Islet precursor cell (in vitro differentiated cells): ENCODE measurements at regions not wholly inside any gene's neighbourhood (a gene's known extent, or its start where the extent isn't known, plus 50 kb on each side); places are given as distances from the start of the nearest gene placed in this dataset.

Source experiments
- DNase-seq: peaks from one replicate; pipeline ENCODE4 v3.0.0-alpha.2; 2018

DNA sequence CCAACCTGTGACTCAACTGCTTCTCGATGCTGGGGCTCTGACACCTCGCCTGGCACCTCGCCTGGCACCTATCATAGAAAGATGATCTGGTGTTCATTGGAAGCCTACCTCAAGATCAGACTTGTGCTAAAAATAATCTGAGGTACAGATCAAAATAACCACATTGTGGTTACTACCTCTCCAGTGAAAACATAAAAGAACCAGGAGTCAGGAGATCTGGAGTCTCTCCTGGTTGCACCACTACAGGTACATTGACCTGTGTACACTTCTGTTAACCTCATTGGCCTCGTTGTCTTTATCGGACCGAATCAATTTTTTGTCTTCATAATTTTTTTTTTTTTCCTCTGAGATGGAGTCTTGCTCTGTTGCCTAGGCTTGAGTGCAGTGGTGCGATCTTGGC lies 695.9 kb downstream of the HDGFL1 start:
- DNase-seq: no peak

DNA sequence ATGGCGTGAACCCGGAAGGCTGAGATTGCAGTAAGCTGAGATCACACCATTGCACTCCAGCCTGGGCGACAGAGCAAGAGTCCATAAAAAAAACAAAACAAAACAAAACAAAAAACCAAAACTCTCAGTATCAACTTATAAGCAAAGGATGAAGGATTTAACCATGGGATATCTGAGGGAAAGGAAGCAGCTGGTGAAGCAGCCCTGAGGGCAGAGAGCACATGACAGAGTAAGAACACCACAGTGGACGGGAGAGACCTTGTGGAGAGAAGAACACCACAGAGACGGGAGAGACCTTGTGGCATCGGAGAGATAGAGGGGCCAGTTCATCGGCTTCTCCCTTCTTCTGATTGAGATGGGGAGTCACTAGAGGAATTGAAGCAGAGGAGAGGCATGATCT lies 697.2 kb downstream of the HDGFL1 start:
- no peak for DNase-seq

GRCh38 chr6:23267651-23268050 lies 698.3 kb downstream of the HDGFL1 start:
- DNase-seq: no peak

GRCh38 chr6:23268348-23268747 lies 699.0 kb downstream of the HDGFL1 start:
- DNase-seq: no peak

GRCh38 chr6:23269436-23269835 lies 700.1 kb downstream of the HDGFL1 start:
- no peak for DNase-seq

DNA sequence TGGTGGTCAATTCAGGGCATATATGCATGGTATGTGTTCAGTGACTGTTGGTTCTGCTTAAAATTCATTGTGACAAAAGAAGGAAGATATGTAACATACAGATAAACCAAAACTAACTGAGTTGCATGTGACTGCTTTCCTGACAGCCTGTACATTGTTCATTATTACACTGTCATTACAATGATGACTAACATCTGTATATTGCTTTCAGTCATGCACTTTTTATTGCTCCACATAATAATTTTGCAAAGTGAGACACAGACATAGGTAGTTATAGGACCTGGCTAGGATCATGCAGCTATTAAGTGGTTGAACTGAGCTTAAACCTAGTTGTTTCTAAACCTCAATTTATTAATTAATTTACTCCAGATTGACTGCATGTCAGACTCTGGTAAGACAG lies 703.2 kb downstream of the HDGFL1 start:
- DNase-seq: no peak

GRCh38 chr6:23277521-23278179 lies 708.3 kb downstream of the HDGFL1 start:
- DNase-seq: no peak

GRCh38 chr6:23278180-23278532 lies 708.8 kb downstream of the HDGFL1 start:
- no peak for DNase-seq

GRCh38 chr6:23280437-23280836 lies 711.1 kb downstream of the HDGFL1 start:
- no peak for DNase-seq

DNA sequence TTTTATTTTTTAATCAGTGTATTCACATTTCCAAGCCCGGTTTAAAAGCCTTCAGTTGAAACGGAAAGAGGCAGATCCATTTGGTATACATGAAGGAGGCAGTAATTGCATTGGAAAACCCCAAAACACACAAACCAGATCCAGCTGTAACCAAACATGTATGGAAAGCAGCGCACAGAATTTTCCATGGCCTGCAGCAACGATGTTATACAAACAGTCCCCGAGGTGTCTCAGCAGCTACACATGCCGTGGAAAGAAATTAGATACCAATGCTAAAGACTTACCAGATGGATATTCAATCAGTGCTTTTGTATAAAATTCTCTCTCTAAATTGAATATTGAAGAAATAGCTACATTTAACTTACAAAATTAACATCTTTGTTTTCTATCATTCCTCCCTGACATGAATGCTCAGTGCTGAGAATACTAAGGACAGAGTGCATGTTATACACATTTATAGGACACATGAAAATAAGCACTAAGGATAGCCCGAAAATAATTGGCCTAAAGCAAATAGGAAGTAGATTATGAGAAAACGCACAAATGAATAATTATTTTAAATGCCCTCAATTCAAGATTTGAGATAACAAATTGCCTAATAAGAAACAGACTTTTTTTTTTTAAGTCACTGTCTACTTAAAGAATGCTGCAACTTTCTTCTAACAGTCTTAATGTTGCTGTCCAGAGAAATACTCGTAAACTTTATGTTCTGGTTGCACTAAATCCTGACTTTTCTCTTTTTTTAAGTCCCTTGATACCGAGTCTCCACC lies 713.1 kb downstream of the HDGFL1 start:
- DNase-seq: no peak

DNA sequence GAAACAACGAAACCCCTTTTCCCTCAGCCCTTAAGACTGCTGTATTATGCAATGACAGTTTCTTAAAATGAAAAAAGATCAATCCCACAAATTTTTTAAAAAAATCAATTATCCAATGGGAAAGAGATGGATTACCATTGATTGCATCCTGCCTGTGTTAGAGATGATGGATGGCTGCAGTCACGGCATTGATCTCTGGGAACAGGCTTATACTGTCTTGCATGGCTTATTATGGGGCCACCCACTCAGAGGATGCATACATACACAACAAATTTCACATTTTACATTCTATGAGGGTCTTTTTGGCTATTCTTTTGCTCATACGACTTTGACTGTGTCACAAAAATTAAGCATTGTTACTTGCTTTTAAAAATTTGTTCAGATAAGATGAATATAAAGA lies 724.3 kb downstream of the HDGFL1 start:
- DNase-seq: no peak

GRCh38 chr6:23301556-23301955 lies 732.2 kb downstream of the HDGFL1 start:
- no peak for DNase-seq

- DNase-seq: no peak
Measured at GRCh38 chr6:23302514-23302913, 733.1 kb downstream of the HDGFL1 start.

GRCh38 chr6:23305325-23305943 lies 736.1 kb downstream of the HDGFL1 start:
- DNase-seq: no peak

- DNase-seq: no peak
Measured at GRCh38 chr6:23306251-23306950, 737.0 kb downstream of the HDGFL1 start.

DNA sequence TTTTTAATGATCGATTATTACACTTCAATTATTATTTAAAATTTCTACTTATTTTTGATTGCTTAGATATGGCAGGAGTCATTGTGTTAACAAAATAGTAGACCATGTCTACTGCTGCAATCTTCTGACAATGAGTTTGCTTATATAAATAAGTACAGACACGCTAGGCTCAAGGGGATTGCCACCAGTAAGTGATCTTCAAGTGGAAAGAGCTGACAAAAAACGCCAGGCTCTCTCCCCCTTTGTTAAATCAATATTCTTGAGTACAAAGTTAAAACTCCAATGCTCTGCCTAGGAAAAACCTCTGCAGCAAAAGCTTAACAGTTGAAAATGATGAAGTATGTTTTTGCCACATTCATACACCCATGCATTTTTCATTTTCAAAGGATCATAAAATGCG lies 738.1 kb downstream of the HDGFL1 start:
- no peak for DNase-seq

GRCh38 chr6:23308166-23308565 lies 738.8 kb downstream of the HDGFL1 start:
- DNase-seq: no peak

- DNase-seq: no peak
Measured at GRCh38 chr6:23311211-23311610, 741.8 kb downstream of the HDGFL1 start.

DNA sequence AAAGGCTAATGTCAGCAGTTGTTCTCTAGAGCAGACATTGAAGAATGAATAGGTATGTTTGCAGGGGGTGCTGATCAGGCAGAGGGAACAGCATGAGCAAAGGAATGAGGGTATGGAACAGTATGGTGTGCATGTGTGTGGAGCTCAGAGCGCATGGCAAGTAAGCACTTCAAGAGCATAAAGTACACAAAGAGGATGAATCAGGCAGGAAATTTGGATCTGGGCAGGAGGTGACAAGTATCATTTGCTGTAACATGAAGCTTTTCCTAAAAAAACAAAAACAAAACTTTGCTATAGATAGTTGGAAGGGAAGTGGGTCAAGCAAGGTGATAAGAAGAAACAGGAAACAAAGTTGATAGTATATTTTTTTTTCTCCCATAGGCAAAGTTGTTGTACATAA lies 746.8 kb downstream of the HDGFL1 start:
- DNase-seq: no peak

GRCh38 chr6:23316931-23317330 lies 747.6 kb downstream of the HDGFL1 start:
- no peak for DNase-seq

GRCh38 chr6:23319582-23319981 lies 750.2 kb downstream of the HDGFL1 start:
- DNase-seq: no peak

DNA sequence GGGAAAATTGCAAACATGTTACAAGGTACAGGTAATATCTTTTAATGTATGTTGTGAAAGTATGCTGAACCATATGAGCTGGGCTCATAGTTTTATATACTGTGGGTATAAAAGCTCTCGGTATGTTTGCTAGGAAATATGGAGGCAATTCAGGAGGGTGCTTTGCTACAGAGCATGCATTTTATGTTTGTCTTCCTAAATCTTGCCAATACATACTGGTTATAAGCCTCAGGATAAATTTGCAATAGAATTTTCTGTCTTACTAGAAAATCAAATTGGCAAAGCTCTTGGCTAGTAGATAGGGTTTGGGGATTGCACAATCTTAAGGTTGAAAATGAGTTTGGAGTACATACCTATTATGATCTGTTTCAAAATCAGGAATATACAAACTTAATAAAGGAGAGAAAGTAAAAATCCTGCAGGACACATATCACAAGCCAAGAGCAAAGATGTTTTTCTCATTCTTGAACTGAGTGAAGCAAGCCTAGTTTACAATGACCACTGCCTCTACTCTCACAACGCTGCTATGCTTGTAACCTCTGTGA lies 751.2 kb downstream of the HDGFL1 start:
- no peak for DNase-seq

GRCh38 chr6:23323897-23324296 lies 754.5 kb downstream of the HDGFL1 start:
- DNase-seq: no peak
